Astrocyte (in vitro differentiated cells and primary cell): ENCODE measurements at regions not wholly inside any gene's neighbourhood (a gene's known extent, or its start where the extent isn't known, plus 50 kb on each side); places are given as distances from the start of the nearest gene placed in this dataset.

ENCODE experiments used
- EZH2 ChIP-seq: IDR thresholded peaks from 2 replicates; pipeline ENCODE4 v1.6.1; 2012; ENCODE audit warnings: mild to moderate bottlenecking, low read length, inconsistent platforms; ENCODE audit not compliant: insufficient read depth
- TF ChIP-seq, protein P1 (sequence below): IDR thresholded peaks from 2 replicates; pipeline ENCODE4 v1.5.1; 2011; ENCODE audit warnings: low read depth, mild to moderate bottlenecking, inconsistent platforms, low read length, moderate library complexity; ENCODE audit not compliant: insufficient read depth

DNA sequence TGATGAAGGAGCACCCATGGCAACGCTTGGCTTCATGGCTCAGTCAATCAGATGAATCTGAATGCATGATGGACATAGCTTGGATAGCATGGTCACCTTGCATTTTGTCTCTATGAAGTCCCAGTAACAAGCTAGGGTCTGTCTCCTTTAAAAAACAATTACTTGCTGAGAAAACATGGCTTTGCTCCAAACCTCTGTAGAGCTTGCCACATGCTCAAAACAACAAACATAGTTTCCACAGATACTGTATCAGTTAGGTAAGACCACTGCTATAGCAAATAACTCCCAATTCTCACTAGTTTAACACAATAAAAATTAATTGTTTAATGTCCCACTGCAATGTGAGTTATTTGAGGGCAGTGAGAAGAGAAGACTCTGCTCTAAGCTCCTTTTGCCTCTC is 401.0 kb downstream of the IRS1 start:
- TF ChIP-seq, protein P1, sequence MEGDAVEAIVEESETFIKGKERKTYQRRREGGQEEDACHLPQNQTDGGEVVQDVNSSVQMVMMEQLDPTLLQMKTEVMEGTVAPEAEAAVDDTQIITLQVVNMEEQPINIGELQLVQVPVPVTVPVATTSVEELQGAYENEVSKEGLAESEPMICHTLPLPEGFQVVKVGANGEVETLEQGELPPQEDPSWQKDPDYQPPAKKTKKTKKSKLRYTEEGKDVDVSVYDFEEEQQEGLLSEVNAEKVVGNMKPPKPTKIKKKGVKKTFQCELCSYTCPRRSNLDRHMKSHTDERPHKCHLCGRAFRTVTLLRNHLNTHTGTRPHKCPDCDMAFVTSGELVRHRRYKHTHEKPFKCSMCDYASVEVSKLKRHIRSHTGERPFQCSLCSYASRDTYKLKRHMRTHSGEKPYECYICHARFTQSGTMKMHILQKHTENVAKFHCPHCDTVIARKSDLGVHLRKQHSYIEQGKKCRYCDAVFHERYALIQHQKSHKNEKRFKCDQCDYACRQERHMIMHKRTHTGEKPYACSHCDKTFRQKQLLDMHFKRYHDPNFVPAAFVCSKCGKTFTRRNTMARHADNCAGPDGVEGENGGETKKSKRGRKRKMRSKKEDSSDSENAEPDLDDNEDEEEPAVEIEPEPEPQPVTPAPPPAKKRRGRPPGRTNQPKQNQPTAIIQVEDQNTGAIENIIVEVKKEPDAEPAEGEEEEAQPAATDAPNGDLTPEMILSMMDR = no peak
- TF ChIP-seq EZH2 = no peak
